OCI-LY7 (cell line): ENCODE measurements at regions not wholly inside any gene's neighbourhood (a gene's known extent, or its start where the extent isn't known, plus 50 kb on each side); places are given as distances from the start of the nearest gene placed in this dataset.

Experiments used
- EZH2phosphoT487 ChIP-seq: fragments of 200-600 bp; sonication (generic); IDR thresholded peaks from 2 replicates; pipeline ENCODE4 v1.6.1; 2018; ENCODE audit warnings: low read depth, borderline replicate concordance, mild to moderate bottlenecking, mixed run types, antibody characterized with exemption, low read length, moderate library complexity, mixed read lengths
- TF ChIP-seq, protein P1 (sequence below): fragments of 200-600 bp; sonication (generic); conservative IDR thresholded peaks from 2 replicates; pipeline ENCODE4 v1.5.1; 2014; ENCODE audit warnings: mild to moderate bottlenecking, antibody characterized with exemption, low read length, moderate library complexity, mixed read lengths

GRCh38 chr16:35664091-35664693 lies 2204.8 kb downstream of the TP53TG3F start:
- TF ChIP-seq, protein P1, sequence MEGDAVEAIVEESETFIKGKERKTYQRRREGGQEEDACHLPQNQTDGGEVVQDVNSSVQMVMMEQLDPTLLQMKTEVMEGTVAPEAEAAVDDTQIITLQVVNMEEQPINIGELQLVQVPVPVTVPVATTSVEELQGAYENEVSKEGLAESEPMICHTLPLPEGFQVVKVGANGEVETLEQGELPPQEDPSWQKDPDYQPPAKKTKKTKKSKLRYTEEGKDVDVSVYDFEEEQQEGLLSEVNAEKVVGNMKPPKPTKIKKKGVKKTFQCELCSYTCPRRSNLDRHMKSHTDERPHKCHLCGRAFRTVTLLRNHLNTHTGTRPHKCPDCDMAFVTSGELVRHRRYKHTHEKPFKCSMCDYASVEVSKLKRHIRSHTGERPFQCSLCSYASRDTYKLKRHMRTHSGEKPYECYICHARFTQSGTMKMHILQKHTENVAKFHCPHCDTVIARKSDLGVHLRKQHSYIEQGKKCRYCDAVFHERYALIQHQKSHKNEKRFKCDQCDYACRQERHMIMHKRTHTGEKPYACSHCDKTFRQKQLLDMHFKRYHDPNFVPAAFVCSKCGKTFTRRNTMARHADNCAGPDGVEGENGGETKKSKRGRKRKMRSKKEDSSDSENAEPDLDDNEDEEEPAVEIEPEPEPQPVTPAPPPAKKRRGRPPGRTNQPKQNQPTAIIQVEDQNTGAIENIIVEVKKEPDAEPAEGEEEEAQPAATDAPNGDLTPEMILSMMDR, result no peak
- TF ChIP-seq EZH2phosphoT487, result no peak
